H1 (cell line): ENCODE measurements at regions not wholly inside any gene's neighbourhood (a gene's known extent, or its start where the extent isn't known, plus 50 kb on each side); places are given as distances from the start of the nearest gene placed in this dataset.

Experiments
- CHD7 ChIP-seq: fragments of 300-600 bp; sonication (generic); IDR thresholded peaks from 2 replicates; pipeline ENCODE4 v1.7.1; 2012; ENCODE audit warnings: low read length, moderate library complexity, mild to moderate bottlenecking, inconsistent platforms; ENCODE audit not compliant: insufficient replicate concordance
- SP1 ChIP-seq: IDR thresholded peaks from 2 replicates; pipeline ENCODE4 v1.6.1; 2011; ENCODE audit warnings: low read depth, low read length
- SP4 ChIP-seq: IDR thresholded peaks from 2 replicates; pipeline ENCODE4 v1.6.1; 2012; ENCODE audit warnings: low read length, inconsistent platforms
- YY1 ChIP-seq: IDR thresholded peaks from 2 replicates; pipeline ENCODE4 v1.6.1; 2011; ENCODE audit warnings: low read depth, mild to moderate bottlenecking, low read length

GRCh38 chr20:47861116-47861515 is 75.8 kb upstream of the SULF2 start (continued):
- no peak for TF ChIP-seq CHD7
- TF ChIP-seq SP4 = no peak
- TF ChIP-seq SP1 = no peak
- TF ChIP-seq YY1 = no peak
